Naive thymus-derived CD8-positive, alpha-beta T cell (primary cell): ENCODE measurements at regions not wholly inside any gene's neighbourhood (a gene's known extent, or its start where the extent isn't known, plus 50 kb on each side); places are given as distances from the start of the nearest gene placed in this dataset.

Source experiments
- ATAC-seq, 2 donors: fragments of 150-1000 bp; cut with Tn5 transposase in 1 of 2; sonication (Bioruptor Pico), chemical (Tn5 transposase) in 1 of 2; 1 replicate in 1 of 2; 2 replicates in 1 of 2; pipeline ENCODE4 v1.10.0; 2021; ENCODE audit warnings: mild to moderate bottlenecking in 2 of 2, moderate library complexity in 2 of 2
- POLR2A ChIA-PET: fragments of 350-600 bp; sonication (Branson Sonifier 250); formaldehyde crosslinking; loops from one replicate; lab custom pipeline; 2021; ENCODE audit warnings: antibody characterized with exemption; lab: Charles Lee
- DNase-seq, 10 donors: peaks; one replicate each; pipeline versions ENCODE4 v3.0.0 to v3.0.0-alpha.2; 2020 to 2022
- H3K27ac Mint-ChIP-seq, 10 donors: one replicate each; pipeline ENCODE4 v1.8.0; 2020 to 2022; ENCODE audit warnings: mild to moderate bottlenecking in 10 of 10, mixed read lengths in 10 of 10, moderate library complexity in 4 of 10, inconsistent platforms in 1 of 10
- H3K27me3 Mint-ChIP-seq, 5 donors: one replicate each; pipeline ENCODE4 v1.8.0; 2021 to 2022; ENCODE audit warnings: mixed read lengths in 5 of 5
- H3K36me3 Mint-ChIP-seq, 3 donors: one replicate each; pipeline ENCODE4 v1.8.0; 2020 to 2022; ENCODE audit warnings: mixed read lengths in 3 of 3, mild to moderate bottlenecking in 2 of 3, inconsistent platforms in 1 of 3
- H3K4me1 Mint-ChIP-seq, 4 donors: one replicate each; pipeline ENCODE4 v1.8.0; 2021 to 2022; ENCODE audit warnings: mixed read lengths in 4 of 4
- H3K4me3 Mint-ChIP-seq, 10 donors: one replicate each; pipeline ENCODE4 v1.8.0; 2020 to 2022; ENCODE audit warnings: mild to moderate bottlenecking in 10 of 10, mixed read lengths in 10 of 10, moderate library complexity in 6 of 10, inconsistent platforms in 1 of 10
- H3K9me3 Mint-ChIP-seq, 9 donors: one replicate each; pipeline ENCODE4 v1.8.0; 2020 to 2022; ENCODE audit warnings: mixed read lengths in 9 of 9, mild to moderate bottlenecking in 3 of 9, inconsistent platforms in 1 of 9, moderate library complexity in 1 of 9

DNA sequence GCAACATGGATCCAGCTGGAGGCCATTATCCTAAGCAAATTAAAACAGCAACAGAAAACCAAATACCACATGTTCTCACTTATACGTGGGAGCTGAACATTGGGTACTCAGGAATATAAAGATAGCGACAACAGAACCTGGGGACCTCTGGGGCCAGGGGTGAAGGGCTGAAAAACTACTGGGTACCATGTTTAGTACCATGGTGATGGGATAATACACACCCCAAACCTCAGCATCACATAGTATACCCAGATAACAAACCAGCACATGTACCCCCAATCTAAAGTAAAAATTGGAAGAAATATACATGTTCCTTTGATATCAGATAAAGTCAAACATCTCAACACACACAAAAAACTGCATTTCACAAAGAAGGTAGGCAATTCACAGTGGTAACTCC lies 876.2 kb downstream of the TBL1XR1 start:
- no peaks in the 10 kb centered on the region for H3K4me1 Mint-ChIP-seq
- no peaks in the 10 kb centered on the region for H3K36me3 Mint-ChIP-seq
- H3K27me3 Mint-ChIP-seq: no peaks in the 10 kb centered on the region
- DNase-seq (no peak), ATAC-seq (no peak)
- no peak overlapping the region for H3K4me3 Mint-ChIP-seq
- no peak overlapping the region for H3K27ac Mint-ChIP-seq
- H3K9me3 Mint-ChIP-seq: peaks cover 0 to 30% (median 4%) of the 10 kb centered on the region in 9 donors
- POLR2A ChIA-PET: no interaction called here

- peaks cover 0 to 12% (median 3%) of the 10 kb centered on the region in 9 donors for H3K9me3 Mint-ChIP-seq
- ATAC-seq (no peak), DNase-seq (no peak)
- H3K36me3 Mint-ChIP-seq: no peaks in the 10 kb centered on the region
- H3K27me3 Mint-ChIP-seq: no peaks in the 10 kb centered on the region
- no peaks in the 10 kb centered on the region for H3K4me1 Mint-ChIP-seq
- H3K4me3 Mint-ChIP-seq: no peak overlapping the region
- POLR2A ChIA-PET: no interaction called here
- H3K27ac Mint-ChIP-seq: no peak overlapping the region
Observed at GRCh38 chr3:176313426-176313825, 883.9 kb downstream of the TBL1XR1 start.

DNA sequence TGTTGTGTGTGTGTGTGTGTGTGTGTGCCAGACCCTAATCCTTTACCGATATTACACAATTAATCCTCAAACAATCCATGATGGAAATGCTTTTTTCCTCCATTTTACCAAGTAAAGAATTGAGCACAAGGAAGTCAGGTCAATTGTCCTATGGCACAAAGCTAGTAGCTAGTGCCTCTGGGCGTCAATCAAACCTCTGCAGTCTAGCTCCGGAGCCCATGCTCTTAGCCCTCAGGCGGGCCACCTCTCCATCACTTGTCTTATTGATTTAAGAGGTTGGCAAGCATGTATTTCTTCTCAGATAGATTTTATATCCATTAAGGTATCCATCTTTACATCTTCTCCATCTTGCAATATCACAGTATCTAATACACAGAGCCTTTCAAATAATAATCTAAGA lies 886.6 kb downstream of the TBL1XR1 start:
- no peaks in the 10 kb centered on the region for H3K27me3 Mint-ChIP-seq
- DNase-seq: no peak
- no peaks in the 10 kb centered on the region for H3K4me1 Mint-ChIP-seq
- ATAC-seq: no peak
- H3K9me3 Mint-ChIP-seq: peaks cover 0 to 18% (median 4%) of the 10 kb centered on the region in 9 donors
- no peak overlapping the region for H3K4me3 Mint-ChIP-seq
- H3K27ac Mint-ChIP-seq: no peak overlapping the region
- POLR2A ChIA-PET: no interaction called here
- no peaks in the 10 kb centered on the region for H3K36me3 Mint-ChIP-seq

DNA sequence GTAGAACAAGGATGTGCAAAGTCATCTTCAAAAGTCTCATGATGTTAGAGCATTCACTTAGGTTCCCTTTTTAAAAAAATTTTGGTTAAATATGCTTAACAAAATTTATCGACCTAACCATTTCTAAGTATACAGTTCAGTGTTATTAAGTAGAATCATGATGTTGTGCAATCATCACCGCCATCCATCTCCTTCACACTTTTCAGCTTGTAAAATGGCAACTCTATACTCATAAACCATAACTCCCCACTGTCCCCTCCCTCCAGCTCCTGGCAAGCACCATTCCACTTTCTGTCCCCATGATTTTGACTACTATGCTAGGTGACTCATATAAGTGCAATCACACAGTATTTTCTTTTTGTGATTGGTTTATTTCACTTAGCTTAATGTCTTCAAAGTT lies 895.0 kb downstream of the TBL1XR1 start:
- Mint-ChIP-seq H3K36me3 (no peaks in the 10 kb centered on the region), H3K9me3 (peaks cover 0 to 10% (median 0%) of the 10 kb centered on the region in 9 donors), H3K27ac (no peak overlapping the region), H3K27me3 (no peaks in the 10 kb centered on the region), H3K4me3 (no peak overlapping the region), H3K4me1 (no peaks in the 10 kb centered on the region)
- ATAC-seq: no peak
- POLR2A ChIA-PET: no interaction called here
- DNase-seq: no peak

DNA sequence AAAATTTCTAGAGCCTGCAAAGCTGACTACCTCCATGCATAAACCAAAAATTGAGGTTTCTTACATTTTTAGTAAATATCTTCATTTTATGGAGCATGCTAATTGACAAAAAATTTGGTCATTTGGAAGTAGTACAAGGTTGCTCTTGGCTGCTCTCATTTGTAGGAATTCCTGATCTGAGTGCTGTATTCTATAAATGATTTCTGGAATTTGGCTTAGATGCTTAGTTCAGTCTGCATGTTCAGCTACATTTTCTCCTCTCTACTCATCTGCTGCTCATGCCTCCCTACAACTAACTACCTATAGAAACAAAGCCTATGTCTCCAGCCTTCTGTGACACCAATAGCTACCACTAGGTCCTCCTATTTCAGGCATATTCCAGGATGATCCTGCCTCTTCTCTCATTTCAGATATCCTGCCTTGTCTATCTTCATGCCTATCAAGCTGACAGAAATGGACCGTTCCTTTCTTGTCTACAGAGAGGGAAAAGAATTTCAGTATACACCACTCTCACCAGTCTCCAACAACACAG lies 901.1 kb downstream of the TBL1XR1 start:
- no peaks in the 10 kb centered on the region for H3K27me3 Mint-ChIP-seq
- POLR2A ChIA-PET: no interaction called here
- peaks cover 0 to 8% (median 0%) of the 10 kb centered on the region in 3 donors for H3K36me3 Mint-ChIP-seq
- no peaks in the 10 kb centered on the region for H3K4me1 Mint-ChIP-seq
- H3K4me3 Mint-ChIP-seq: no peak overlapping the region
- H3K9me3 Mint-ChIP-seq: peaks cover 3 to 20% (median 4%) of the 10 kb centered on the region in 9 donors
- no peak overlapping the region for H3K27ac Mint-ChIP-seq
- ATAC-seq (no peak), DNase-seq (no peak)

GRCh38 chr3:176293276-176293675 lies 904.0 kb downstream of the TBL1XR1 start:
- H3K27ac Mint-ChIP-seq: no peak overlapping the region
- ATAC-seq: no peak

GRCh38 chr3:176286476-176287085 lies 910.7 kb downstream of the TBL1XR1 start:
- no peaks in the 10 kb centered on the region for H3K4me1 Mint-ChIP-seq
- no peaks in the 10 kb centered on the region for H3K36me3 Mint-ChIP-seq
- no peak for ATAC-seq
- peaks cover 0 to 12% (median 0%) of the 10 kb centered on the region in 9 donors for H3K9me3 Mint-ChIP-seq
- POLR2A ChIA-PET: no interaction called here
- no peak overlapping the region for H3K27ac Mint-ChIP-seq
- no peak for DNase-seq
- H3K4me3 Mint-ChIP-seq: no peak overlapping the region
- no peaks in the 10 kb centered on the region for H3K27me3 Mint-ChIP-seq

More at GRCh38 chr3:176293276-176293675, 904.0 kb downstream of the TBL1XR1 start:
- Mint-ChIP-seq H3K36me3 (peaks cover 0 to 8% (median 0%) of the 10 kb centered on the region in 3 donors), H3K9me3 (peaks cover 0 to 20% (median 4%) of the 10 kb centered on the region in 9 donors), H3K27me3 (no peaks in the 10 kb centered on the region), H3K4me1 (no peaks in the 10 kb centered on the region), H3K4me3 (no peak overlapping the region)
- POLR2A ChIA-PET: no interaction called here
- no peak for DNase-seq

DNA sequence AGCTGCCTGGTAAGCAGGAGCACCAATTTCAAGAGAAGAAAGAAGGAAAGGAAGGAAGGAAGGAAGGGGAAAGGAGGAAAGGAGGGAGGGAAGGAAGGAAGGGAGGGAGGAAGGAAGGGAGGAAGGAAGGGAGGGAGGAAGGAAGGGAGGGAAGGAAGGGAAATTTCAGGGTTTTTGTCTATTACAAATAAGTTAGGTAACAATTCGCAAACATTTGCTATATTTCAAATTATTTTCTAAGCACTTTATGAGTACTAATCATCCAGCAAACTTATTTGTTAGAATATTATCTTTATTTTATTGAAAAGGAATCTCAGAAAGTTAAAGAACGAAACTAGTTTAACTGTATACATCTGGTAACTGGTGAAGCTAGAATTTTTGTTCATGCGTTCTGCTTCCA lies 921.7 kb downstream of the TBL1XR1 start:
- H3K27me3 Mint-ChIP-seq: no peaks in the 10 kb centered on the region
- no peak overlapping the region for H3K4me3 Mint-ChIP-seq
- H3K4me1 Mint-ChIP-seq: no peaks in the 10 kb centered on the region
- no peaks in the 10 kb centered on the region for H3K36me3 Mint-ChIP-seq
- no peak overlapping the region for H3K27ac Mint-ChIP-seq
- peaks cover 0 to 11% (median 0%) of the 10 kb centered on the region in 9 donors for H3K9me3 Mint-ChIP-seq
- DNase-seq (no peak), ATAC-seq (no peak)
- POLR2A ChIA-PET: no interaction called here

DNA sequence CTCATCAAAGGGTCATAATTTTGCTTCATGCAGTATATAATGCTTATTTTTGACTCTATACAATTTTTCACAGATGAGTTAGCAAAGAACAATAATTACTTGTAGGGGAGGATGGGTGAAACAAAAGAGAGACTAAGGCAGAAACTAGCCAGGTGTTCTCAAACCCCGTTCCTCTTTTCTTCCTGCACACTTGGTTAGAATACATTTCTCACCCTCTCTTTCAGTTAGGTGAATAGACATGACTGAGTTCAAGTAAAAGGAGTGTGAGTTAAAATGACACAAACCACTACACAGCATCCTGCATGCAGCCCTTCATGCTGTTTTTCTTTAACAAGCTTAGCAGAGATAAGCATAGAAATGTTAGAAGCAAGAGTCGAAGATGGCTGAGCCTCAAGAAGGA lies 922.2 kb downstream of the TBL1XR1 start:
- no peaks in the 10 kb centered on the region for H3K4me1 Mint-ChIP-seq
- peaks cover 0 to 11% (median 4%) of the 10 kb centered on the region in 9 donors for H3K9me3 Mint-ChIP-seq
- DNase-seq (no peak), ATAC-seq (no peak)
- POLR2A ChIA-PET: no interaction called here
- no peak overlapping the region for H3K27ac Mint-ChIP-seq
- no peak overlapping the region for H3K4me3 Mint-ChIP-seq
- H3K36me3 Mint-ChIP-seq: no peaks in the 10 kb centered on the region
- no peaks in the 10 kb centered on the region for H3K27me3 Mint-ChIP-seq

DNA sequence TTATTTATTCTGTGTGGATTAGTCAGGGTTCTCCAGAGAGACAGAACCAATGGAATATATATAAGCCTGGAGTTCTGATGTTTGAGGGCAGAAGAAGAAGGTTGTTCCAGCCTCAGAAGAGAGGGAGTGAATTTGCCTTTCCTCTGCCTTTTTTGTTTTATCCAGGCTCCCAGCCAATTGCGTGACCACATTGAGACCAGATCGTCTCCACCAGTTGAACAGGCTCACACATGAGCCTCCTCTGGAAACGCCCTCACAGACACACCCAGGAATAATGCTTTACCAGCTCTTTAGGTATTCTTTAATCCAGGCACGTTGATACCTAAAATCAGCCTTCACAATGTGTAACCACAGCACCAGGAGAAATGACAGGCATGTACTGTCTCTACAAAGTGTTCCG lies 923.1 kb downstream of the TBL1XR1 start:
- POLR2A ChIA-PET: no interaction called here
- DNase-seq (no peak), ATAC-seq (no peak)
- no peaks in the 10 kb centered on the region for H3K36me3 Mint-ChIP-seq
- peaks cover 0 to 12% (median 6%) of the 10 kb centered on the region in 9 donors for H3K9me3 Mint-ChIP-seq
- H3K4me3 Mint-ChIP-seq: no peak overlapping the region
- no peak overlapping the region for H3K27ac Mint-ChIP-seq
- no peaks in the 10 kb centered on the region for H3K4me1 Mint-ChIP-seq
- H3K27me3 Mint-ChIP-seq: no peaks in the 10 kb centered on the region

- no peaks in the 10 kb centered on the region for H3K4me1 Mint-ChIP-seq
- H3K4me3 Mint-ChIP-seq: no peak overlapping the region
- POLR2A ChIA-PET: no interaction called here
- H3K27ac Mint-ChIP-seq: no peak overlapping the region
- no peaks in the 10 kb centered on the region for H3K27me3 Mint-ChIP-seq
- ATAC-seq: no peak
- H3K36me3 Mint-ChIP-seq: peaks cover 0 to 13% (median 0%) of the 10 kb centered on the region in 3 donors
- no peak for DNase-seq
- H3K9me3 Mint-ChIP-seq: peaks cover 4 to 40% (median 23%) of the 10 kb centered on the region in 9 donors
Observed at GRCh38 chr3:176262071-176262470, 935.2 kb downstream of the TBL1XR1 start.

- Mint-ChIP-seq H3K4me1 (no peaks in the 10 kb centered on the region), H3K9me3 (peaks cover 0 to 37% (median 3%) of the 10 kb centered on the region in 9 donors), H3K4me3 (no peak overlapping the region), H3K27ac (no peak overlapping the region), H3K27me3 (no peaks in the 10 kb centered on the region), H3K36me3 (no peaks in the 10 kb centered on the region)
- DNase-seq (no peak), ATAC-seq (no peak)
- POLR2A ChIA-PET: no interaction called here
Observed at GRCh38 chr3:176247191-176247590, 950.1 kb downstream of the TBL1XR1 start.

GRCh38 chr3:176219970-176220369 lies 977.3 kb downstream of the TBL1XR1 start:
- Mint-ChIP-seq H3K27ac (no peak overlapping the region), H3K9me3 (peaks cover 6 to 19% (median 9%) of the 10 kb centered on the region in 9 donors), H3K4me3 (no peak overlapping the region), H3K27me3 (no peaks in the 10 kb centered on the region), H3K36me3 (peaks cover 0 to 8% (median 0%) of the 10 kb centered on the region in 3 donors), H3K4me1 (no peaks in the 10 kb centered on the region)
- POLR2A ChIA-PET: no interaction called here
- DNase-seq (no peak), ATAC-seq (no peak)

DNA sequence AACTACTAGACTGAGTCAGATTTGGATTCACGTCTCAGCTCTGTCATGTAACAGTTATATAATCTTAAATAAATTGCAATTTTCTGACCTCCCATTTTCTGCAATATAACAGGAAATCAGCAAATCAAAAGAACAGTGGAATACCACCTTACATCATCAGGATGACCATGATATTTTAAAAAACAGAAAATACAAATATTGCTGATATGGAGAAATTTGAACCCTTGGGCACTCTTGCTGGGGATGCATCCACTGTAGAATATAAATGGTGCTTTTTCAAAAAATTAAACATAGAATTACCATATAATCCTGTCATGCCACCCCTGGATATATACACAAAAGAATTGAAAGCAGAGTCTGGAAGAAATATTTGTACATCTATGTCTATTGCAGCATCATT lies 982.5 kb downstream of the TBL1XR1 start:
- Mint-ChIP-seq H3K9me3 (peaks cover 0 to 17% (median 4%) of the 10 kb centered on the region in 9 donors), H3K27ac (no peak overlapping the region), H3K36me3 (peaks cover 0 to 3% (median 0%) of the 10 kb centered on the region in 3 donors), H3K27me3 (no peaks in the 10 kb centered on the region), H3K4me1 (no peaks in the 10 kb centered on the region), H3K4me3 (no peak overlapping the region)
- ATAC-seq: no peak
- POLR2A ChIA-PET: no interaction called here
- DNase-seq: no peak
